Peyer's patch (tissue), 4 donors: ENCODE measurements at regions not wholly inside any gene's neighbourhood (a gene's known extent, or its start where the extent isn't known, plus 50 kb on each side); places are given as distances from the start of the nearest gene placed in this dataset.

Experiments used
- DNase-seq, 3 donors: peaks; one replicate each; pipeline ENCODE4 v3.0.0-alpha.2; 2017 to 2019
- H3K27ac ChIP-seq, 4 donors: fragments of 200-600 bp; sonication (generic); one replicate each; pipeline ENCODE4 v1.5.1; 2016 to 2019
- H3K27me3 ChIP-seq, 2 donors: fragments of 200-600 bp; sonication (generic); one replicate each; pipeline ENCODE4 v1.5.1; 2019
- H3K36me3 ChIP-seq, 3 donors: fragments of 200-600 bp; sonication (generic); one replicate each; pipeline ENCODE4 v1.5.1; 2016 to 2019
- H3K4me1 ChIP-seq, 4 donors: fragments of 200-600 bp; sonication (generic); one replicate each; pipeline ENCODE4 v1.5.1; 2016 to 2019
- H3K4me3 ChIP-seq, 4 donors: fragments of 200-600 bp; sonication (generic); 1 replicate in 3 of 4; 2 replicates in 1 of 4; pipeline ENCODE4 v1.5.1; 2016 to 2019; ENCODE audit warnings: mild to moderate bottlenecking in 1 of 4
- H3K9me3 ChIP-seq, 4 donors: fragments of 200-600 bp; sonication (generic); one replicate each; pipeline ENCODE4 v1.5.1; 2016 to 2019; ENCODE audit warnings: mild to moderate bottlenecking in 1 of 4
- CTCF ChIP-seq, 6 experiments: fragments of 450-650 bp in 4 of 6; fragments of 200-600 bp in 2 of 6; sonication (generic) in 1 of 6; IDR thresholded peaks; one replicate each; pipeline ENCODE4 v1.5.1; 2017 to 2019; ENCODE audit warnings: antibody characterized with exemption in 6 of 6, mild to moderate bottlenecking in 3 of 6, moderate library complexity in 1 of 6
- POLR2A ChIP-seq, 2 donors: fragments of 450-650 bp; IDR thresholded peaks; one replicate each; pipeline ENCODE4 v1.5.1; 2017; ENCODE audit warnings: antibody characterized with exemption in 2 of 2, mild to moderate bottlenecking in 2 of 2, moderate library complexity in 2 of 2

- no peaks in the 10 kb centered on the region for H3K27me3 ChIP-seq
- peaks cover 0 to 4% (median 0%) of the 10 kb centered on the region in 4 donors for H3K4me1 ChIP-seq
- H3K36me3 ChIP-seq: no peaks in the 10 kb centered on the region
- no peak overlapping the region for H3K27ac ChIP-seq
- H3K4me3 ChIP-seq: no peak overlapping the region
- peaks cover 0 to 5% (median 0%) of the 10 kb centered on the region in 4 donors for H3K9me3 ChIP-seq
- no peak for DNase-seq
- no peak for TF ChIP-seq CTCF (IDR thresholded peaks at IDR 0.05)
- no peak for TF ChIP-seq POLR2A (IDR thresholded peaks at IDR 0.05)
Measured at GRCh38 chr5:165882099-165882498, 2376.7 kb downstream of the MAT2B start.

GRCh38 chr5:165885623-165886350, 2380.4 kb downstream of the MAT2B start:
- H3K27ac ChIP-seq: no peak overlapping the region
- H3K4me1 ChIP-seq: peaks cover 0 to 4% (median 0%) of the 10 kb centered on the region in 4 donors
- no peak for TF ChIP-seq POLR2A (IDR thresholded peaks at IDR 0.05)
- no peak for TF ChIP-seq CTCF (IDR thresholded peaks at IDR 0.05)
- no peaks in the 10 kb centered on the region for H3K36me3 ChIP-seq
- H3K9me3 ChIP-seq: peaks cover 0 to 5% (median 0%) of the 10 kb centered on the region in 4 donors
- no peaks in the 10 kb centered on the region for H3K27me3 ChIP-seq
- H3K4me3 ChIP-seq: no peak overlapping the region
- no peak for DNase-seq

GRCh38 chr5:165887147-165887546, 2381.7 kb downstream of the MAT2B start:
- Histone ChIP-seq H3K36me3 (no peaks in the 10 kb centered on the region), H3K27me3 (no peaks in the 10 kb centered on the region), H3K4me3 (no peak overlapping the region), H3K4me1 (peaks cover 0 to 4% (median 0%) of the 10 kb centered on the region in 4 donors), H3K27ac (no peak overlapping the region), H3K9me3 (peaks cover 0 to 5% (median 0%) of the 10 kb centered on the region in 4 donors)
- no peak for DNase-seq
- no peak for TF ChIP-seq POLR2A (IDR thresholded peaks at IDR 0.05)
- no peak for TF ChIP-seq CTCF (IDR thresholded peaks at IDR 0.05)

- no peaks in the 10 kb centered on the region for H3K9me3 ChIP-seq
- no peaks in the 10 kb centered on the region for H3K27me3 ChIP-seq
- H3K4me1 ChIP-seq: no peaks in the 10 kb centered on the region
- TF ChIP-seq CTCF (IDR thresholded peaks at IDR 0.05) (no peak), POLR2A (IDR thresholded peaks at IDR 0.05) (no peak)
- DNase-seq: no peak
- no peaks in the 10 kb centered on the region for H3K36me3 ChIP-seq
- no peak overlapping the region for H3K27ac ChIP-seq
- no peak overlapping the region for H3K4me3 ChIP-seq
Measured at GRCh38 chr5:165892383-165892782, 2387.0 kb downstream of the MAT2B start.

GRCh38 chr5:165894916-165895315, 2389.5 kb downstream of the MAT2B start:
- Histone ChIP-seq H3K27ac (no peak overlapping the region), H3K27me3 (no peaks in the 10 kb centered on the region), H3K4me1 (no peaks in the 10 kb centered on the region), H3K4me3 (no peak overlapping the region), H3K36me3 (no peaks in the 10 kb centered on the region), H3K9me3 (no peaks in the 10 kb centered on the region)
- no peak for TF ChIP-seq POLR2A (IDR thresholded peaks at IDR 0.05)
- no peak for TF ChIP-seq CTCF (IDR thresholded peaks at IDR 0.05)
- no peak for DNase-seq
